ENCODE measurements at regions not wholly inside any gene's neighbourhood (a gene's known extent, or its start where the extent isn't known, plus 50 kb on each side); places are given as distances from the start of the nearest gene placed in this dataset.

DNA sequence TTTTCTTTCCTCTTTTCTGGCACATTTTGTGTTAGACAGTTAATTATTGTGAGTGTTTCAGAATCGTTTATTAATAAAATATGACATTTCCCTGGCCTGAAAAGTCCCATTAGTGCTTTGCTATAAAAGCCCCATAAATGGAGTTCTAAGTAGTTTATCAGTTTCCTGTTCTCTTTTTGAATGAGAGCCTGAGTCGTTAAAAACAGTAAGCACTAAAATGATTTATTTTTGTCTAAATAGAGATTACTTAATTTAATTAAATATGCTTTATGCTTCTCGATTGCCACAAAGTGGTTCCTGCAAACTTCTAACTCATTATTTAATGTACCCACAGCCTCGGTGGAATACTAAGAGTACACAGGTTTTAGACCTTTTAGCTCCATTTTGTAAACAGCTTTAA lies 577.9 kb downstream of the C6orf118 start:
- H3K27ac ChIP-seq (ENCODE audit: insufficient read depth, low read length): no peak overlapping the region
- no peak overlapping the region for H3K56ac ChIP-seq (ENCODE audit: extremely low read depth, insufficient read depth, low read length)
- H2AK5ac ChIP-seq (ENCODE audit: low read depth, low read length): no peak overlapping the region
- no peak overlapping the region for H2BK15ac ChIP-seq (ENCODE audit: low read depth, low read length)
- no peak overlapping the region for H3K4me3 ChIP-seq (ENCODE audit: insufficient read depth, low read depth, low read length)
- ATAC-seq (ENCODE audit: low read depth) (no peak), DNase-seq (no peak)
- ChIA-PET CTCF (no interaction called here), POLR2A (ENCODE audit: unreplicated experiment) (no interaction called here)
- H3K4ac ChIP-seq (ENCODE audit: low read depth, low read length): no peak overlapping the region
- no peak overlapping the region for H2AK9ac ChIP-seq (replicated peaks; ENCODE audit: low read depth, low read length, poor library complexity)
- H3K4me1 ChIP-seq (ENCODE audit: control insufficient read depth, insufficient read depth, low read length): no peaks in the 10 kb centered on the region
- H2BK20ac ChIP-seq (ENCODE audit: low read depth, low read length): no peak overlapping the region
- H2BK120ac ChIP-seq (ENCODE audit: low read depth, low read length): no peak overlapping the region
- H2AFZ ChIP-seq (replicated peaks; ENCODE audit: low read length, poor library complexity): no peak overlapping the region
- dilution Hi-C loops (cut with HindIII; ENCODE audit: low sequenced_read_pairs, unreplicated experiment) (no loop called here), in situ Hi-C loops (cut with MboI; ENCODE audit: low sequenced_read_pairs) (no loop called here), intact Hi-C loops (cut with micrococcal nuclease) (no loop called here)
- H3K79me1 ChIP-seq (ENCODE audit: low read depth in 1 of 2, low read length in 2 of 2): no peaks in the 10 kb centered on the region
- H2BK5ac ChIP-seq (ENCODE audit: low read depth, low read length, poor library complexity, severe bottlenecking): no peak overlapping the region
- no peak overlapping the region for H3K18ac ChIP-seq (ENCODE audit: low read depth, low read length)
- no TSS peak for BruUV-seq (replicated peaks)
- H3K27me3 ChIP-seq (ENCODE audit: control insufficient read depth, insufficient read depth, low read length): no peaks in the 10 kb centered on the region
- TF ChIP-seq, protein P1, sequence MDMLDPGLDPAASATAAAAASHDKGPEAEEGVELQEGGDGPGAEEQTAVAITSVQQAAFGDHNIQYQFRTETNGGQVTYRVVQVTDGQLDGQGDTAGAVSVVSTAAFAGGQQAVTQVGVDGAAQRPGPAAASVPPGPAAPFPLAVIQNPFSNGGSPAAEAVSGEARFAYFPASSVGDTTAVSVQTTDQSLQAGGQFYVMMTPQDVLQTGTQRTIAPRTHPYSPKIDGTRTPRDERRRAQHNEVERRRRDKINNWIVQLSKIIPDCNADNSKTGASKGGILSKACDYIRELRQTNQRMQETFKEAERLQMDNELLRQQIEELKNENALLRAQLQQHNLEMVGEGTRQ (IDR thresholded peaks at IDR 0.05; ENCODE audit: low read depth, low read length): no peak
- TF ChIP-seq RFX5 (IDR thresholded peaks at IDR 0.05; ENCODE audit: low read depth, low read length) (no peak), MXI1 (IDR thresholded peaks at IDR 0.05; ENCODE audit: borderline replicate concordance, low read depth, low read length) (no peak), CEBPB (IDR thresholded peaks at IDR 0.05; ENCODE audit: low read depth, low read length) (no peak), RCOR1 (IDR thresholded peaks at IDR 0.05; ENCODE audit: insufficient replicate concordance, low read length) (no peak), BHLHE40 (IDR thresholded peaks at IDR 0.05; ENCODE audit: low read depth, low read length) (no peak), SMC3 (IDR thresholded peaks at IDR 0.05; ENCODE audit: low read depth, low read length) (no peak), MAFK (IDR thresholded peaks at IDR 0.05; ENCODE audit: low read depth, low read length) (no peak), RAD21 (IDR thresholded peaks at IDR 0.05; ENCODE audit: low read length) (no peak), CHD1 (IDR thresholded peaks at IDR 0.05; ENCODE audit: low read depth, low read length) (no peak), MAZ (IDR thresholded peaks at IDR 0.05; ENCODE audit: borderline replicate concordance, low read depth, low read length) (no peak), FOS (IDR thresholded peaks at IDR 0.05; ENCODE audit: low read depth, low read length) (no peak), NFE2L2 (IDR thresholded peaks at IDR 0.05; ENCODE audit: low read depth, low read length) (no peak), POLR2A (IDR thresholded peaks at IDR 0.05; ENCODE audit: low read depth, low read length) (no peak)
- TF ChIP-seq, protein P2, sequence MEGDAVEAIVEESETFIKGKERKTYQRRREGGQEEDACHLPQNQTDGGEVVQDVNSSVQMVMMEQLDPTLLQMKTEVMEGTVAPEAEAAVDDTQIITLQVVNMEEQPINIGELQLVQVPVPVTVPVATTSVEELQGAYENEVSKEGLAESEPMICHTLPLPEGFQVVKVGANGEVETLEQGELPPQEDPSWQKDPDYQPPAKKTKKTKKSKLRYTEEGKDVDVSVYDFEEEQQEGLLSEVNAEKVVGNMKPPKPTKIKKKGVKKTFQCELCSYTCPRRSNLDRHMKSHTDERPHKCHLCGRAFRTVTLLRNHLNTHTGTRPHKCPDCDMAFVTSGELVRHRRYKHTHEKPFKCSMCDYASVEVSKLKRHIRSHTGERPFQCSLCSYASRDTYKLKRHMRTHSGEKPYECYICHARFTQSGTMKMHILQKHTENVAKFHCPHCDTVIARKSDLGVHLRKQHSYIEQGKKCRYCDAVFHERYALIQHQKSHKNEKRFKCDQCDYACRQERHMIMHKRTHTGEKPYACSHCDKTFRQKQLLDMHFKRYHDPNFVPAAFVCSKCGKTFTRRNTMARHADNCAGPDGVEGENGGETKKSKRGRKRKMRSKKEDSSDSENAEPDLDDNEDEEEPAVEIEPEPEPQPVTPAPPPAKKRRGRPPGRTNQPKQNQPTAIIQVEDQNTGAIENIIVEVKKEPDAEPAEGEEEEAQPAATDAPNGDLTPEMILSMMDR (conservative IDR thresholded peaks at IDR 0.05; ENCODE audit: low read depth, low read length): no peak
- TF ChIP-seq, protein P3, sequence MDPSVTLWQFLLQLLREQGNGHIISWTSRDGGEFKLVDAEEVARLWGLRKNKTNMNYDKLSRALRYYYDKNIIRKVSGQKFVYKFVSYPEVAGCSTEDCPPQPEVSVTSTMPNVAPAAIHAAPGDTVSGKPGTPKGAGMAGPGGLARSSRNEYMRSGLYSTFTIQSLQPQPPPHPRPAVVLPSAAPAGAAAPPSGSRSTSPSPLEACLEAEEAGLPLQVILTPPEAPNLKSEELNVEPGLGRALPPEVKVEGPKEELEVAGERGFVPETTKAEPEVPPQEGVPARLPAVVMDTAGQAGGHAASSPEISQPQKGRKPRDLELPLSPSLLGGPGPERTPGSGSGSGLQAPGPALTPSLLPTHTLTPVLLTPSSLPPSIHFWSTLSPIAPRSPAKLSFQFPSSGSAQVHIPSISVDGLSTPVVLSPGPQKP (IDR thresholded peaks at IDR 0.05; ENCODE audit: borderline replicate concordance, low read depth, low read length): no peak
- no peak overlapping the region for H4K8ac ChIP-seq (ENCODE audit: low read depth in 2 of 2, low read length in 2 of 2)
- H3K4me2 ChIP-seq (ENCODE audit: low read depth, low read length): no peak overlapping the region
- no peak overlapping the region for H3K14ac ChIP-seq (replicated peaks; ENCODE audit: low read depth, low read length)
- H3K36me3 ChIP-seq (ENCODE audit: control insufficient read depth, insufficient read depth, low read length): no peaks in the 10 kb centered on the region
- H3K9me1 ChIP-seq (ENCODE audit: insufficient read depth, low read length): no peaks in the 10 kb centered on the region
- peaks cover 8% of the 10 kb centered on the region; the same call in 1 of the 2 replicates for H3K9me3 ChIP-seq (ENCODE audit: control insufficient read depth, insufficient read depth, low read length)
- WGBS, 2 experiments (ENCODE audit: extremely low coverage in 2 of 2, insufficient read length in 1 of 2): no CpG with 5 or more reads among the region's 4 CpGs
- H3K23ac ChIP-seq (ENCODE audit: low read depth, low read length): no peak overlapping the region
- no peaks in the 10 kb centered on the region for H4K20me1 ChIP-seq (ENCODE audit: insufficient read depth, low read length)
- no peak overlapping the region for H3K9ac ChIP-seq (ENCODE audit: low read depth, low read length)
- H4K91ac ChIP-seq (ENCODE audit: insufficient read depth, low read depth, low read length): no peak overlapping the region
- no peak overlapping the region for H4K5ac ChIP-seq (ENCODE audit: low read depth, low read length)

All from IMR-90 (cell line).